ENCODE measurements at regions not wholly inside any gene's neighbourhood (a gene's known extent, or its start where the extent isn't known, plus 50 kb on each side); places are given as distances from the start of the nearest gene placed in this dataset.

- H3K4me3 Mint-ChIP-seq = no peak overlapping the region
- no peak overlapping the region for H3K27ac Mint-ChIP-seq
- DNase-seq = no peak
- TF ChIP-seq CTCF (IDR thresholded peaks at IDR 0.05) = no peak
- peaks cover 5% of the 10 kb centered on the region for H3K27me3 Mint-ChIP-seq (ENCODE audit: insufficient read depth)
- peaks cover 12% of the 10 kb centered on the region for H3K36me3 Mint-ChIP-seq (ENCODE audit: low read depth)
- no peaks in the 10 kb centered on the region for H3K4me1 Mint-ChIP-seq (ENCODE audit: low read depth)
- peaks cover 76% of the 10 kb centered on the region for H3K9me3 Mint-ChIP-seq
Measured at GRCh38 chr22:48083502-48083901, 1321.1 kb downstream of the TBC1D22A start.

- no peaks in the 10 kb centered on the region for H3K4me1 Mint-ChIP-seq (ENCODE audit: low read depth)
- no peak for DNase-seq
- peaks cover 5% of the 10 kb centered on the region for H3K27me3 Mint-ChIP-seq (ENCODE audit: insufficient read depth)
- H3K4me3 Mint-ChIP-seq = no peak overlapping the region
- H3K9me3 Mint-ChIP-seq = peaks cover 84% of the 10 kb centered on the region
- H3K36me3 Mint-ChIP-seq (ENCODE audit: low read depth) = peaks cover 17% of the 10 kb centered on the region
- H3K27ac Mint-ChIP-seq = no peak overlapping the region
- TF ChIP-seq CTCF (IDR thresholded peaks at IDR 0.05) = no peak
Measured at GRCh38 chr22:48082284-48082683, 1319.8 kb downstream of the TBC1D22A start.

DNA sequence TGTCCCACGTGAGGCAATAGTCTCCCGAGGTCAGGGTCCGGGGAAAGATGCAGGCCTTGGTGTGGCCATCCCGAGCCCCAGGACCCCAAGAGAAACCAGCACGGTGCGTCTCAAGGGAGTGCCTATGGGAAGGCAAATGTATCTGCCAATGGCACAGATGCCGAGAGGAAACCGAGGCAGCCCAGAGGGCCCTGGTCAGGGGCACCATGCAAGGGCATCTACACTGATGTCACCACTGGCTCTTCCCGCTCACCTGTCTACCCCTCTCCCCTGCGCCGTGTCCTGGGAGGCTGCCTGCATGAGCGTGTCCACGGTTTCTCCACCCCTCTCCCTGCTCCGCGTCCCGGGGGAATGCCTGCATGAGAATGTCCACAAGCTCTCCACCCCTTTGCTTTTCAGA, 1318.8 kb downstream of the TBC1D22A start:
- Mint-ChIP-seq H3K4me3 (no peak overlapping the region), H3K27me3 (ENCODE audit: insufficient read depth) (peaks cover 5% of the 10 kb centered on the region), H3K36me3 (ENCODE audit: low read depth) (peaks cover 17% of the 10 kb centered on the region), H3K4me1 (ENCODE audit: low read depth) (no peaks in the 10 kb centered on the region), H3K27ac (no peak overlapping the region), H3K9me3 (peaks cover 89% of the 10 kb centered on the region)
- no peak for DNase-seq
- no peak for TF ChIP-seq CTCF (IDR thresholded peaks at IDR 0.05)

- H3K4me3 Mint-ChIP-seq = no peak overlapping the region
- H3K4me1 Mint-ChIP-seq (ENCODE audit: low read depth) = no peaks in the 10 kb centered on the region
- peaks cover 89% of the 10 kb centered on the region for H3K9me3 Mint-ChIP-seq
- peaks cover 4% of the 10 kb centered on the region for H3K27me3 Mint-ChIP-seq (ENCODE audit: insufficient read depth)
- TF ChIP-seq CTCF (IDR thresholded peaks at IDR 0.05) = no peak
- no peak for DNase-seq
- peaks cover 15% of the 10 kb centered on the region for H3K36me3 Mint-ChIP-seq (ENCODE audit: low read depth)
- H3K27ac Mint-ChIP-seq = no peak overlapping the region
Measured at GRCh38 chr22:48080316-48081165, 1318.1 kb downstream of the TBC1D22A start.

GRCh38 chr22:48079505-48080290, 1317.2 kb downstream of the TBC1D22A start:
- H3K27ac Mint-ChIP-seq = no peak overlapping the region
- no peak for DNase-seq
- H3K4me1 Mint-ChIP-seq (ENCODE audit: low read depth) = no peaks in the 10 kb centered on the region
- no peak for TF ChIP-seq CTCF (IDR thresholded peaks at IDR 0.05)
- peaks cover 91% of the 10 kb centered on the region for H3K9me3 Mint-ChIP-seq
- H3K4me3 Mint-ChIP-seq = no peak overlapping the region
- peaks cover 3% of the 10 kb centered on the region; the same call in 1 of the 2 replicates for H3K27me3 Mint-ChIP-seq (ENCODE audit: insufficient read depth)
- peaks cover 11% of the 10 kb centered on the region for H3K36me3 Mint-ChIP-seq (ENCODE audit: low read depth)
